HCT116 (cell line): ENCODE measurements at regions not wholly inside any gene's neighbourhood (a gene's known extent, or its start where the extent isn't known, plus 50 kb on each side); places are given as distances from the start of the nearest gene placed in this dataset.

Experiments used
- ATAC-seq: fragments of 200-7000 bp; cut with Tn5 transposase; 2 replicates; pipeline ENCODE4 v1.9.1; 2020; ENCODE audit warnings: mild to moderate bottlenecking, moderate library complexity
- BruUV-seq: library from RNA; stranded (reverse); fragments of 400-500 nt; replicated peaks from 2 replicates; lab custom pipeline; 2021; lab: Mats Ljungman, UMichigan
- CTCF ChIA-PET: fragments of 300-600 bp; sonication (Branson Sonifier 250); formaldehyde crosslinking; loops from one replicate; lab custom pipeline; 2021; ENCODE audit warnings: antibody characterized with exemption; lab: Charles Lee
- POLR2A ChIA-PET: fragments of 300-600, 350-600 bp; sonication (Branson Sonifier 250); formaldehyde crosslinking; loops from one replicate; lab custom pipeline; 2021; ENCODE audit warnings: antibody characterized with exemption; lab: Charles Lee
- RAD21 ChIA-PET, 2 experiments: fragments of 300-600 bp; sonication (Branson Sonifier 250); formaldehyde crosslinking; loops; one replicate each; lab custom pipeline; 2023; ENCODE audit warnings: low total read pairs in 2 of 2; ENCODE audit not compliant: uncharacterized antibody in 2 of 2, unreplicated experiment in 2 of 2, low non-redundant PET in 1 of 2; lab: Charles Lee
- DNase-seq: peaks from one replicate; pipeline ENCODE4 v3.0.0-alpha.2; 2010; ENCODE audit warnings: low read depth, low spot score
- H2AFZ ChIP-seq: fragments of 200-600 bp; shearing (Covaris generic), sonication (generic); 2 replicates; pipeline ENCODE4 v1.6.1; 2017; ENCODE audit warnings: low read depth, mixed run types, mixed read lengths, antibody characterized with exemption, low read length; ENCODE audit not compliant: poor library complexity, severe bottlenecking
- H3K27ac ChIP-seq: 2 replicates; pipeline ENCODE4 v1.5.1; 2012; ENCODE audit warnings: low read depth, low read length
- H3K27me3 ChIP-seq: fragments of 200-600 bp; sonication (generic); 2 replicates; pipeline ENCODE4 v1.6.1; 2016; ENCODE audit warnings: mixed run types, low read length, mixed read lengths; ENCODE audit not compliant: insufficient read depth
- H3K36me3 ChIP-seq, 2 experiments: fragments of 200-500 bp in 1 of 2; fragments of 200-600 bp in 1 of 2; sonication (Bioruptor generic) in 1 of 2; sonication (generic) in 1 of 2; 2 replicates each; pipeline versions ENCODE4 v1.5.1 to v1.6.1; 2014 to 2016; ENCODE audit warnings: low read length in 2 of 2, inconsistent platforms in 1 of 2, mixed read lengths in 1 of 2, mixed run types in 1 of 2; ENCODE audit not compliant: insufficient read depth in 2 of 2, control insufficient read depth in 1 of 2
- H3K4me1 ChIP-seq, 2 experiments: fragments of 200-600 bp in 1 of 2; sonication (generic) in 1 of 2; 2 replicates each; pipeline versions ENCODE4 v1.5.1 to v1.6.1; 2012 to 2017; ENCODE audit warnings: low read length in 2 of 2, inconsistent platforms in 1 of 2, mild to moderate bottlenecking in 1 of 2, mixed read lengths in 1 of 2, mixed run types in 1 of 2, moderate library complexity in 1 of 2; ENCODE audit not compliant: insufficient read depth in 2 of 2, control insufficient read depth in 1 of 2
- H3K4me2 ChIP-seq: fragments of 200-600 bp; sonication (generic); 2 replicates; pipeline ENCODE4 v1.6.1; 2017; ENCODE audit warnings: mixed run types, low read length, mixed read lengths
- H3K4me3 ChIP-seq, 2 experiments: fragments of 200-600 bp in 1 of 2; sonication (generic) in 1 of 2; replicated peaks in 1 of 2; 2 replicates each; pipeline ENCODE4 v1.5.1; 2011 to 2016; ENCODE audit warnings: low read length in 2 of 2, control low read depth in 1 of 2, low read depth in 1 of 2, mild to moderate bottlenecking in 1 of 2, mixed read lengths in 1 of 2, mixed run types in 1 of 2
- H3K79me2 ChIP-seq: fragments of 200-600 bp; sonication (generic); 2 replicates; pipeline ENCODE4 v1.6.1; 2017; ENCODE audit warnings: mild to moderate bottlenecking, mixed run types, low read length, moderate library complexity, mixed read lengths; ENCODE audit not compliant: insufficient read depth
- H3K9ac ChIP-seq: fragments of 200-600 bp; sonication (generic); 2 replicates; pipeline ENCODE4 v1.6.1; 2016; ENCODE audit warnings: low read length, mixed read lengths
- H3K9me2 ChIP-seq: fragments of 200-600 bp; sonication (generic), shearing (Covaris generic); 2 replicates; pipeline ENCODE4 v1.6.1; 2017; ENCODE audit warnings: mixed run types, mild to moderate bottlenecking, moderate library complexity; ENCODE audit not compliant: insufficient read depth
- H3K9me3 ChIP-seq, 2 experiments: fragments of 200-500 bp in 1 of 2; fragments of 200-600 bp in 1 of 2; sonication (Bioruptor generic) in 1 of 2; sonication (generic) in 1 of 2; 2 replicates each; pipeline ENCODE4 v1.6.1; 2014 to 2017; ENCODE audit warnings: low read length in 2 of 2, mixed read lengths in 2 of 2, inconsistent platforms in 1 of 2, low read depth in 1 of 2, mild to moderate bottlenecking in 1 of 2, mixed run types in 1 of 2, moderate library complexity in 1 of 2; ENCODE audit not compliant: control insufficient read depth in 1 of 2, insufficient read depth in 1 of 2
- H4K20me1 ChIP-seq: fragments of 200-600 bp; sonication (generic), shearing (Covaris generic); 2 replicates; pipeline ENCODE4 v1.6.1; 2017; ENCODE audit warnings: mixed run types, mild to moderate bottlenecking, moderate library complexity; ENCODE audit not compliant: insufficient read depth
- CBX3 ChIP-seq: IDR thresholded peaks from 2 replicates; pipeline ENCODE4 v1.6.1; 2012; ENCODE audit warnings: low read depth
- EGR1 ChIP-seq: IDR thresholded peaks from 2 replicates; pipeline ENCODE4 v1.6.1; 2012; ENCODE audit warnings: low read depth
- ELF1 ChIP-seq: IDR thresholded peaks from 2 replicates; pipeline ENCODE4 v1.6.1; 2012; ENCODE audit warnings: low read depth, borderline replicate concordance
- EZH2phosphoT487 ChIP-seq: fragments of 200-600 bp; IDR thresholded peaks from 2 replicates; pipeline ENCODE4 v1.6.1; 2018; ENCODE audit warnings: antibody characterized with exemption, borderline replicate concordance
- FOSL1 ChIP-seq: IDR thresholded peaks from 2 replicates; pipeline ENCODE4 v1.6.1; 2012; ENCODE audit warnings: low read depth
- JUND ChIP-seq: IDR thresholded peaks from 2 replicates; pipeline ENCODE4 v1.6.1; 2012
- MAX ChIP-seq: IDR thresholded peaks from 2 replicates; pipeline ENCODE4 v1.6.1; 2012
- POLR2A ChIP-seq: IDR thresholded peaks from 2 replicates; pipeline ENCODE4 v1.7.0; 2011; ENCODE audit warnings: borderline replicate concordance; ENCODE audit not compliant: insufficient read depth, insufficient read length; ENCODE audit errors: extremely low read depth
- POLR2AphosphoS5 ChIP-seq: IDR thresholded peaks from 2 replicates; pipeline ENCODE4 v1.6.1; 2011; ENCODE audit warnings: mild to moderate bottlenecking, low read depth, low read length, moderate library complexity
- RAD21 ChIP-seq: IDR thresholded peaks from 2 replicates; pipeline ENCODE4 v1.6.1; 2012; ENCODE audit warnings: low read depth, mild to moderate bottlenecking
- SIN3A ChIP-seq: IDR thresholded peaks from 2 replicates; pipeline ENCODE4 v1.6.1; 2012; ENCODE audit warnings: low read depth
- SP1 ChIP-seq: IDR thresholded peaks from 2 replicates; pipeline ENCODE4 v1.6.1; 2012; ENCODE audit warnings: low read depth
- TCF7L2 ChIP-seq: IDR thresholded peaks from 2 replicates; pipeline ENCODE4 v1.7.0; 2011; ENCODE audit warnings: borderline replicate concordance, inconsistent platforms; ENCODE audit not compliant: insufficient read depth, insufficient read length; ENCODE audit errors: extremely low read depth
- ZBTB33 ChIP-seq: IDR thresholded peaks from 2 replicates; pipeline ENCODE4 v1.6.1; 2011; ENCODE audit warnings: mild to moderate bottlenecking, low read length, moderate library complexity; ENCODE audit not compliant: insufficient replicate concordance; ENCODE audit errors: extremely low read depth
- intact Hi-C: fragments of 100-400 bp; cut with micrococcal nuclease; formaldehyde crosslinking; loops from 2 replicates; pipeline ENCODE4 v1.10.0; 2022
- TF ChIP-seq, protein P1 (sequence below): IDR thresholded peaks from 2 replicates; pipeline ENCODE4 v1.6.1; 2012
- TF ChIP-seq, protein P2 (sequence below): IDR thresholded peaks from 2 replicates; pipeline ENCODE4 v1.6.1; 2012; ENCODE audit warnings: low read depth

- CTCF ChIA-PET: no interaction called here
- intact Hi-C loops: no loop called here
- no peak overlapping the region for H3K4me2 ChIP-seq
- no TSS peak for BruUV-seq
- no peaks in the 10 kb centered on the region for H3K9me3 ChIP-seq
- TF ChIP-seq JUND: no peak
- no peak overlapping the region for H3K27ac ChIP-seq
- no peaks in the 10 kb centered on the region for H3K79me2 ChIP-seq
- no peak overlapping the region for H3K4me3 ChIP-seq
- H2AFZ ChIP-seq: no peak overlapping the region
- H3K9ac ChIP-seq: no peak overlapping the region
- RAD21 ChIA-PET: no interaction called here
- no peaks in the 10 kb centered on the region for H4K20me1 ChIP-seq
- no peak for DNase-seq
- H3K27me3 ChIP-seq: peaks cover 45% of the 10 kb centered on the region
- ATAC-seq: no peak
- H3K4me1 ChIP-seq: peaks cover 9 to 10% of the 10 kb centered on the region in 2 experiments
- H3K9me2 ChIP-seq: no peaks in the 10 kb centered on the region
- H3K36me3 ChIP-seq: no peaks in the 10 kb centered on the region
- POLR2A ChIA-PET: no interaction called here
Measured at GRCh38 chr5:61808909-61809308, 476.9 kb downstream of the ZSWIM6 start.

GRCh38 chr5:61809651-61810050 lies 477.6 kb downstream of the ZSWIM6 start:
- intact Hi-C loops: loop anchor here (10.0 kb wide), 1 partner anchor 755 kb away; no protein-coding TSS in a partner anchor
- Histone ChIP-seq H3K9me3 (no peaks in the 10 kb centered on the region), H3K27ac (no peak overlapping the region), H3K79me2 (no peaks in the 10 kb centered on the region), H2AFZ (no peak overlapping the region), H3K4me2 (no peak overlapping the region), H3K27me3 (peaks cover 45% of the 10 kb centered on the region), H3K9me2 (no peaks in the 10 kb centered on the region), H4K20me1 (no peaks in the 10 kb centered on the region), H3K4me3 (no peak overlapping the region), H3K4me1 (peaks cover 8 to 9% of the 10 kb centered on the region in 2 experiments), H3K36me3 (no peaks in the 10 kb centered on the region), H3K9ac (no peak overlapping the region)
- DNase-seq (no peak), ATAC-seq (no peak)
- ChIA-PET RAD21 (no interaction called here), POLR2A (no interaction called here), CTCF (interaction anchor here (1.0 kb wide), 1 partner anchor 8 kb away, joined by 3 read pairs; no protein-coding TSS in a partner anchor)
- no TSS peak for BruUV-seq
- TF ChIP-seq RAD21: no peak
- TF ChIP-seq CBX3: no peak
- no peak for TF ChIP-seq MAX
- TF ChIP-seq POLR2A: no peak
- TF ChIP-seq TCF7L2: no peak
- no peak for TF ChIP-seq EZH2phosphoT487
- TF ChIP-seq ZBTB33: no peak
- TF ChIP-seq POLR2AphosphoS5: no peak
- no peak for TF ChIP-seq FOSL1
- TF ChIP-seq, protein P1, sequence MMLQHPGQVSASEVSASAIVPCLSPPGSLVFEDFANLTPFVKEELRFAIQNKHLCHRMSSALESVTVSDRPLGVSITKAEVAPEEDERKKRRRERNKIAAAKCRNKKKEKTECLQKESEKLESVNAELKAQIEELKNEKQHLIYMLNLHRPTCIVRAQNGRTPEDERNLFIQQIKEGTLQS: no peak
- TF ChIP-seq SIN3A: no peak
- no peak for TF ChIP-seq ELF1
- no peak for TF ChIP-seq SP1
- TF ChIP-seq EGR1: no peak
- TF ChIP-seq JUND: no peak
- TF ChIP-seq, protein P2, sequence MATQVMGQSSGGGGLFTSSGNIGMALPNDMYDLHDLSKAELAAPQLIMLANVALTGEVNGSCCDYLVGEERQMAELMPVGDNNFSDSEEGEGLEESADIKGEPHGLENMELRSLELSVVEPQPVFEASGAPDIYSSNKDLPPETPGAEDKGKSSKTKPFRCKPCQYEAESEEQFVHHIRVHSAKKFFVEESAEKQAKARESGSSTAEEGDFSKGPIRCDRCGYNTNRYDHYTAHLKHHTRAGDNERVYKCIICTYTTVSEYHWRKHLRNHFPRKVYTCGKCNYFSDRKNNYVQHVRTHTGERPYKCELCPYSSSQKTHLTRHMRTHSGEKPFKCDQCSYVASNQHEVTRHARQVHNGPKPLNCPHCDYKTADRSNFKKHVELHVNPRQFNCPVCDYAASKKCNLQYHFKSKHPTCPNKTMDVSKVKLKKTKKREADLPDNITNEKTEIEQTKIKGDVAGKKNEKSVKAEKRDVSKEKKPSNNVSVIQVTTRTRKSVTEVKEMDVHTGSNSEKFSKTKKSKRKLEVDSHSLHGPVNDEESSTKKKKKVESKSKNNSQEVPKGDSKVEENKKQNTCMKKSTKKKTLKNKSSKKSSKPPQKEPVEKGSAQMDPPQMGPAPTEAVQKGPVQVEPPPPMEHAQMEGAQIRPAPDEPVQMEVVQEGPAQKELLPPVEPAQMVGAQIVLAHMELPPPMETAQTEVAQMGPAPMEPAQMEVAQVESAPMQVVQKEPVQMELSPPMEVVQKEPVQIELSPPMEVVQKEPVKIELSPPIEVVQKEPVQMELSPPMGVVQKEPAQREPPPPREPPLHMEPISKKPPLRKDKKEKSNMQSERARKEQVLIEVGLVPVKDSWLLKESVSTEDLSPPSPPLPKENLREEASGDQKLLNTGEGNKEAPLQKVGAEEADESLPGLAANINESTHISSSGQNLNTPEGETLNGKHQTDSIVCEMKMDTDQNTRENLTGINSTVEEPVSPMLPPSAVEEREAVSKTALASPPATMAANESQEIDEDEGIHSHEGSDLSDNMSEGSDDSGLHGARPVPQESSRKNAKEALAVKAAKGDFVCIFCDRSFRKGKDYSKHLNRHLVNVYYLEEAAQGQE: no peak
